ENCODE measurements at regions not wholly inside any gene's neighbourhood (a gene's known extent, or its start where the extent isn't known, plus 50 kb on each side); places are given as distances from the start of the nearest gene placed in this dataset.

- no peak for DNase-seq (ENCODE audit: low read depth)
Observed at GRCh38 chr1:80056179-80056578, 1049.6 kb upstream of the ADGRL4 start.

DNA sequence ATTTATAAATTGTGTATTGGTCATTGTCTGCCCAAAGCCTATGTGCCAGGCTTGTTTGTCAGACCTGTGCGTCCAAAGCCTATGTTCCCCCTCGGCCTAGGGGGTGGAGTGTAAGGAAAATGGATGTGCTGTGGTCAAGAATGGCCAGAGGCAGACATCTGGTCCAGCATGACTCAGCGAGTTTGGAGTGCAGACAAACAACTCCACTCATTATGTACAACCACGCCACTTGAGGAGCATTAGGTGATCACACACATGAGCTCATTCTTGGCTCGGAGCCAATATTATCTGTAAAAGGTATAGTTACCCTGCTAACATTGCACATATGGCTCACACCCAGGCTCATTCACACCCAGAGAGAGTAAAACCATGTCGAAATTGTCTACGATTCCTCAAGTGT is 1047.6 kb upstream of the ADGRL4 start:
- DNase-seq (ENCODE audit: low read depth), result no peak

GRCh38 chr1:80053613-80054012 is 1047.1 kb upstream of the ADGRL4 start:
- DNase-seq (ENCODE audit: low read depth), result no peak

DNA sequence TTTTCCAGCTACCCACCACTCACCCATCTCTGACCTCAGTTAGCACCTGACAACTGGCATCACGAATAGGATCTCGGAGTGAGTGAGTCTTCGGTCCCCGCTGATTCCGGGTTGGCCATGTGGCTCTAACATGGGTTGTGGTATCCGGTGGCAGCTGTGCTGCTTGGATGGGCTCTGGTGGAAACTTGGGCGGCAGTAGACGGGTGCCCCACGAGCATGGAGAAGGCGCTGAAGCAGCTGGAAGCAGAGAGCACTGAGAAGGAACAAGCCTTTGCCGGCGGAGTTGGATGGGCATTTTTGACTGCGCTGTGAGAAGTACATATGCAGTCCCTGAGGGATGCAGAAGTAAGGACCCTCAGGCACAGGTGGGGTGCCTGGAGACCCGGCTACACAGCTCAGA is 1044.0 kb upstream of the ADGRL4 start:
- DNase-seq (ENCODE audit: low read depth), result no peak

DNA sequence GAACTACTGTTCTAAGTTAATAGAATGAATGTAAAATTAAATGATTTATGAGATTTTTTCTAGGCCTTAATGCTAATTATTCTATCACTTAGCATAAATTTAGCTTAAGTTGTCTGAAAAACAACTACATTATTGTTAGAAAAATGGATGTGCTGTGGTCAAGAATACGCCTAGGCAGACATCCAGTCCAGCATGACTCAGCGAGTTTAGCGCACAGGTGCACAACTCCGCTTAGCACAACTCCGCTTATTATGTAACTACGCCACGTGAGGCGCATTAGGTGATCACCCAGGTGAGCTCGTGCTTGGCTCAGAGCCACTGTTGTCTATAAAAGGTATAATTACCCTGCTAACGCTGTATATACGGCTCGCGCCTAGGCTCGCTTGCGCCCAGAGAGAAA is 1043.6 kb upstream of the ADGRL4 start:
- DNase-seq (ENCODE audit: low read depth), result no peak

DNA sequence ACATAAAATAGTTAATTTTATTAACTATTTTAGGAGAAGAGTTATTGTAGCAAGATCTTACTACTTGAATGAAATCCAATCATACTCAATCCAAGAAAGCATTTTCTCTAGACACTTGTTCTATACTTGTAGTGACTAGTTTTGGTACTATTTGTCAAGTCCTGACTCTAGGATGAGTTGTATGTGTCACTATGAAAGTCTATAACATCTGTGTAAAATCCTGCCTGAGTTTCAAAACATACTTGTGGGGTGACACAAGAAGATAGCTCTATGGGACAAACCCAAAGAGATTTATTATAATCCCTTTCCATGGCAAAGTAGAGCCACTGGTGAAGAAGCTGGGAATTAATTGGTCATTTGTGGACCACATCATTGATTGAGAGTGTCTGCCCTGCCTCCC is 1042.2 kb upstream of the ADGRL4 start:
- no peak for DNase-seq (ENCODE audit: low read depth)

DNA sequence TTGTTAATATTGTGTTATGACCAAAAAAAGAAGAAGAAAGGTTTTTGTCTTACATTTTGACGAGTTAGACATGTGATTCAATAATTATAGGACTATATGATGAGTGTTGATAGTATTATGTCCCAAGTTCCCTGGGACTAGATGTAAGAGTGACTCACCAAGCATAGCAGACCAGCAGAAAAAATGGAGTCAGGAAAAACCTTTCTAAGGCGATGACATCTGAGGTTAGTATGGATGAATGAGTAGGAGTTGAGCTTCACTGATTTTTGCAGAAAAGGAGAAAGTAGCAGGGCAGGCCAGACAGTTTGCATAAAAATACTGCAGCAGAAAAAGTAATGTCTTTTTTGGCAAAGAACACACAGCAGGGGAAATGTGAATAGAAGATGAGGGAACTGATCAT is 1041.3 kb upstream of the ADGRL4 start:
- no peak for DNase-seq (ENCODE audit: low read depth)

DNA sequence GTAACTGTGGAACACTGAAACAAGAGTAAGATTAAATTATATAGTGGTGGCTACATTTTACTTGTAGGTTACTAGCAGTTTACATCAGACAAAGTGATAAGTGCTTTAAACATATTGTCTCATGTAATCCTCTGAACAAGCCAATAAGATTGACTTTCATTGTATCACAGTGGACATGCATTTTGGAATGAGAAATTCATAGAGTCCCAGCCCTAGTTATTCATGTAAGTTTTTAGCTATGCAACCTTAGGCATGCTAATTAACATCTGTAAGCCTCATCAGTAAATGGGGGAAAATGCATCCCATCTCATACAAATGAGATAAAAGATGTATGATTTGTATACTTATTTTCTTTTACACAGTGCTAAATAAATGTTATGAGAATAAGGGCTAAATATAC is 1038.1 kb upstream of the ADGRL4 start:
- no peak for DNase-seq (ENCODE audit: low read depth)

DNA sequence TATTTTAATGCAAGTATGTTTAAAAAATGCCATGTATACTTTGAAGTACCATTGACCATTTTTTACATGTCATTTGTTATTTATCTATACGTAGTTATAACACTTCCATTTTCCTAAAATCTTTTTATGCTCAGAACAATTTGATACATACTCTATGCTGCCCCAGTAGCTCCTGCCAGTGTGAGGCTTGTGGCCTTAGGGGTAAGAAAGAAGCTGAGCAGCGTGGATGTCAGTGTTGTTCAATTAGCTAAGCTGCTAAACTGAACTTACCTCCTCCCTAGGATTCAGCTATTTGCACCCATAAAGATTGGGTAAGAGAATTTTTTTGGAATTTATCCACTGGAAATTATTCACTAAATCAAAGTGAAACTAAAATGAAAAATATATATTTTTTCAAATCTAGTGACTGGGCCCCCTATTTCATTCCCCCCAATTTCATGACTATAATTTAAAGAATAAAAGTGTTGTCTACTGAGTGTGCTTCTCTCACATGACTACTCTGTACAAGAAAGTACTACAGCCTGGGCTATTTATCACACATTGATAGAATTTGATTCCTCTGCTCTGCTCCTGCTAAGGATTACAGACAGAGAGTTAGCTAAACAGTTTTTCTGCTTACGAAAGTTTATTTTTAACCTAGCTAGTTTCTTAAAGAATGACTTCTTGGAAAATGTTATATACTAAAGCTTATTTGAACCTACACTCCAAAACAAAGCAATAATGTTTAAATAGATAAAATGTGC is 1030.3 kb upstream of the ADGRL4 start:
- no peak for DNase-seq (ENCODE audit: low read depth)

DNA sequence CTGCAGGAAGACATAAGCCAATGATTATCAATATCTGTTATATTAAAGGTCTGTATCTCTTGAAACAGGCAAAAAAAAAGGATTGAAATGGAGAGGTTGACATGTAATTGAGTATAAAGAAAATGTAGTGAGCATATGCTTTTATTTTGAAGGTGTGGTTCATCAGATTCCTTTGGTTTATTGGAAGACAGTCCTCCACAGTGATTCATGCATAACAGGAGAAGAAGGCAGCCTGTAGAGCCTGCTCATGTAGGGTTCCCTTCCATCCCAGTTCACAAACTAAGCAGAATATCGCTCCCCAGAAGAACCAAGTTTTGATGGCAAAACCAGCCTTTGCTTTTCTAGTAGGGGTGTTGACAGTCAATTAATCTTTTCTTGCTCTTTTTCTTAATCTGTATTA is 1016.8 kb upstream of the ADGRL4 start:
- no peak for DNase-seq (ENCODE audit: low read depth)

DNA sequence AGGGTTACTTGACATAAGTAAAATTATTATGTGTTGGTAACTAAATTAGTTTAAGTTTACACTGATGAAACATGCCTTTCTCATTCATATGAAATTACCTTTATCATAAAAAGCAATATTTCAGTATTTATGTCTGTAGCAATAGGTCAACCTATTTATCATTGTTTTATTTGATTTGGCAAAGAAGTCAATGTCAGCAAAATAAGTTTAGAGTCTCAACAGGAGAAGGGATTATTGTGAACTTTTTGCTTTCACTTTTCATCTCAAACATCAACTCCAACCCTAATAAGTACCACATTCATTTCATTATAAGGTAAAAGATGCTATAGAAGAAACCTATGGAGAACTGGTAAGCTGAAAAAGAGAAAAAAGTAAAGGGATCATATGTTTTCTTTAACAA is 1015.4 kb upstream of the ADGRL4 start:
- DNase-seq (ENCODE audit: low read depth), result no peak

DNA sequence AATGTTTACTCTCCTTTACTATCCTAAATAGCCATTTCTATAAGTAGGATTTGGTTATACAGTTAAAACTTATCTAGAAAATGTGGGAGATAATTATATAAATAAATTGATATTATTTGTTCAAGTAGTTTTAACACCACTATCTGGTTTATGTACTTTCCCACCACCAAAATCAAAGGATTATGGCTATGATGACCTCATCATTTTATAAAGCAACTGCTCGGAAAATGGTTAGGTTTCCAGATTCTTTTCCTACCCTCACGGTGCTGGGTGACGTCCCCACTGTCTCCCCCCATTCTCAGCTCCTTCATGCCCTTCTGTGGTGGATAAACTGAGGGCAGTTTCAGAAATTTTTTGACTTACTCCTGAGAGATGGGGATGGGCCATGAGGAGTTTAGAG is 1011.8 kb upstream of the ADGRL4 start:
- DNase-seq (ENCODE audit: low read depth), result no peak

- no peak for DNase-seq (ENCODE audit: low read depth)
Observed at GRCh38 chr1:80008934-80009333, 1002.4 kb upstream of the ADGRL4 start.

GRCh38 chr1:80003250-80003649 is 996.7 kb upstream of the ADGRL4 start:
- DNase-seq (ENCODE audit: low read depth), result no peak

- DNase-seq (ENCODE audit: low read depth), result no peak
Observed at GRCh38 chr1:79988401-79988800, 981.9 kb upstream of the ADGRL4 start.

- no peak for DNase-seq (ENCODE audit: low read depth)
Observed at GRCh38 chr1:79982211-79982610, 975.7 kb upstream of the ADGRL4 start.

- no peak for DNase-seq (ENCODE audit: low read depth)
Observed at GRCh38 chr1:79981481-79981880, 975.0 kb upstream of the ADGRL4 start.

GRCh38 chr1:79979346-79979745 is 972.8 kb upstream of the ADGRL4 start:
- no peak for DNase-seq (ENCODE audit: low read depth)

DNA sequence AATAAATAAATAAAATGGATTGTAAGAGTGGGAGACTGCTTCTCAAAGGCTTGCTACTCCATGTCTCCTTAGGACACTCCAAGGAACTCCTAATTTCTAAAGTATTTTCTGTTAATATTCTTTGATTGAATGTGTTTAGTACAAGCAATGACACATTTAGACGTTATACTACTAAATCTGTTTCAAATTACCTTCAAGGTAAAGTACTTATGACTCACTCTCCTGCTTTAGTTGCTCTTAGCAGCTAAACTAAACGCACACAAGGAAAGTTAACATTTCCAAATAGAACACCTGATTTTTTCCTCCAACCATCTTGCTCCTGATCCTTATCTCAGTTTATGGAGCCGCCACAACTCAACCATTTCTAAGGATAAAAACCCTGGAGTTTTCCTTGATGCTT is 969.8 kb upstream of the ADGRL4 start:
- no peak for DNase-seq (ENCODE audit: low read depth)

DNA sequence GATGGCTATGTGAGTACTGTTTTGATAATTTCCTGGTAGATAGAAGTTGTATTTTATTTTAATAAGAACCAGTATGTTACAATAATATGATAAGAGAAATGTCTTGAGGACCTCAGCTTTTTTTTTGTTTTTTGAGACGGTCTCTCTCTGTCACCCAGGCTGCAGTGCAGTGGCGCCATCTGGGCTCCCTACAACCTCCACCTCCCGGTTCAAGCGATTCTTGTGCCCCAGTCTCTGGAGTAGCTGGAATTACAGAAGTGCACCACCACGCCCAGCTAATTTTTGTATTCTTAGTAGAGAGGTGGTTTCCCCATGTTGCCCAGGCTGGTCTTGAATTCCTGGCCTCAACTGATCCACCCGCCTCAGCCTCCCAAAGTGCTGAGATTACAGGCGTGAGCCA is 968.1 kb upstream of the ADGRL4 start:
- DNase-seq (ENCODE audit: low read depth), result no peak

GRCh38 chr1:79969886-79970285 is 963.4 kb upstream of the ADGRL4 start:
- DNase-seq (ENCODE audit: low read depth), result no peak

DNA sequence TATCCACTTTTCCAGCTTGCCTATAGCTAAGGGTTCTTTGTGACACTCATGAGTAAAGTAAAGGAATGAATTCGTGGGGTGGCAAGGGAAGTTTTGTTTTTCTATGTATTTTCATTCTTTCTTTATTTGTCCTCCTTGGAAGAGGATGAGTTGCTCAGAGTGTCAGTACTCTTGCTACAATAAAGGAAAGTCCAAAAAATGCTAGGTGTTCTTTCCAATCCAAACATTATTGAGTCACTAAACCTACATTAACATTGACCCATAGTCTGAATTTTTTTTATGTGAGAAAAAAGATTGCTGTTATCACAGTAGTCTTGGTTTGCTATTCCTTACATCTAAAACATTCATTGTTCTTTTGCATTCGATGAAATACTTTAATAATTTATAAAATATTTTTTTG is 959.9 kb upstream of the ADGRL4 start:
- no peak for DNase-seq (ENCODE audit: low read depth)

DNA sequence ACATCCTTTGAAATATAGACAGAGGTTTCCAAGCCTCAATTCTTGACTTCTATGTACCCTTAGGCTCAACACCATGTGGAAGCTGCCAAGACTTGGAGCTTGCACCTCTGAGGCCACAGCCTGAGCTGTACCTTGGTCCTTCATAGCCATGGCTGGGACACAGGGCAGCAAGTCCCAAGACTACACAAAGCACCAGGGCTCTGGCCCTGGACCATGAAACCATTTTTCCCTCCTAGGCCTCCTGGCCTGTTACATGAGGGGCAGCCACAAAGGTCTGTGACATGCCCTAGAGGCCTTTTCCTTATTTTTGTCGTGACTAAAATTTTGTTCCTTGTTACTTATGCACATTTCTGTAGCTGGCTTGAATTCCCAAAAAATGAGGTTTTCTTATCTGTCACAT is 953.1 kb upstream of the ADGRL4 start:
- DNase-seq (ENCODE audit: low read depth), result no peak

- DNase-seq (ENCODE audit: low read depth), result no peak
Observed at GRCh38 chr1:79955966-79956365, 949.4 kb upstream of the ADGRL4 start.

DNA sequence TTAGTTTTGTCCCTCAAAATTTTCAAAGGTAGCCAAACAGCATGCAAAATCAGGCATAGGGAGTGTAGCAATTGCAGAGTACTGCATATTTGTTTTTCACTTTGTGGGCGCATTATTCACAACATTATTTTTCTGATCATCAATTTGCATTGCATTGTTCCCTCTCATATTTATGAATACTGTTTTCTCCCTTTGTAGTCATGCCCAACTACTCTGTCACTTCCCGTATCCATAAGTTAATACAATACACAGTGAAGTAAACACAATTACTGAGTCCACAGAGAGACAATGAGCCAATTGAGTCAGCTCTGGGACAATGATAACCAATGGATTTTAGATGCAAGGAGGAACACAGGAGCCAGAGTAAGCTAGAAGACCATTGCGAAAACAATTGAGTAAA is 944.0 kb upstream of the ADGRL4 start:
- no peak for DNase-seq (ENCODE audit: low read depth)

All from activated T-cell treated with anti-CD3 and anti-CD28 coated beads for 48 hours (primary cell).